ENCODE measurements at regions not wholly inside any gene's neighbourhood (a gene's known extent, or its start where the extent isn't known, plus 50 kb on each side); places are given as distances from the start of the nearest gene placed in this dataset.
A peak's percentile ranks its signal among the peaks of the same experiment; 100 is the strongest.

DNA sequence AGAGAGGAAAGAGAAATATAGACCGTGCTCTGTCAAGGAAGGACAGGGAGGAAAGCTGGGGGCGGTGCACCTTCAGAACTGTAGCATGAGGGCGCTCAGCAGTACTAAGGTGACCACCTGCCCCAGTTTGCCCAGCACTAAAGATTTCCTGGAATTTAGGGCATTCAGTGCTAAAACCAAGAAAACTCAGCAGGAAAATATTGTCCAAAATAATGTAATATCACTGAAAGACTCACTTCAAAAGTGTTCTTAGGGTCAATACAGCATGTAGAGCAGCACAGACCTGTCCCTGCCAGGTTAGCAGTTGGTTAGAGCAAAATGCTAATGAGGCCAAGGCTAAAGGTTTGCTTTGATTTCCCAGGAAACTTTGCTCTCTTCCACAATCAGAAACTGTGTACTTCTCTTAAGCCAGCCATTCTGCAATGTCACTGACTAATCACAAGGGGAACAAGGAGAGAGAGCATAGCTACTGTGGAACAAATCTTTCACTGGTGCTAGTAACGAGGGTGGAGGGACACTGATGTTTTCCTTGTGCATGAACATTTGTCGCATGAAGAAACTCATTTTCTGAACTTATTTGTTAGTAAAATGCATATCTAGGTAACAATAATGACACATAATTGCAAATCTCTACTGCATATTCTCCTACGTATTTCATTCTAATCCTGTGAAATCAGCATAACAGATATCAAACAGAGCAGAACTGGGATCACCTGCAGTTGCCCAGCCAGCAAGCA is 53.0 kb upstream of the GRAMD2B start:
- in situ Hi-C loops (cut with HindIII; ENCODE audit: low pct_unique_long_range_greater_than_20kb, low sequenced_read_pairs), result no loop called here
- peak; percentile 50 for DNase-seq (ENCODE audit: low read depth, low spot score)

DNA sequence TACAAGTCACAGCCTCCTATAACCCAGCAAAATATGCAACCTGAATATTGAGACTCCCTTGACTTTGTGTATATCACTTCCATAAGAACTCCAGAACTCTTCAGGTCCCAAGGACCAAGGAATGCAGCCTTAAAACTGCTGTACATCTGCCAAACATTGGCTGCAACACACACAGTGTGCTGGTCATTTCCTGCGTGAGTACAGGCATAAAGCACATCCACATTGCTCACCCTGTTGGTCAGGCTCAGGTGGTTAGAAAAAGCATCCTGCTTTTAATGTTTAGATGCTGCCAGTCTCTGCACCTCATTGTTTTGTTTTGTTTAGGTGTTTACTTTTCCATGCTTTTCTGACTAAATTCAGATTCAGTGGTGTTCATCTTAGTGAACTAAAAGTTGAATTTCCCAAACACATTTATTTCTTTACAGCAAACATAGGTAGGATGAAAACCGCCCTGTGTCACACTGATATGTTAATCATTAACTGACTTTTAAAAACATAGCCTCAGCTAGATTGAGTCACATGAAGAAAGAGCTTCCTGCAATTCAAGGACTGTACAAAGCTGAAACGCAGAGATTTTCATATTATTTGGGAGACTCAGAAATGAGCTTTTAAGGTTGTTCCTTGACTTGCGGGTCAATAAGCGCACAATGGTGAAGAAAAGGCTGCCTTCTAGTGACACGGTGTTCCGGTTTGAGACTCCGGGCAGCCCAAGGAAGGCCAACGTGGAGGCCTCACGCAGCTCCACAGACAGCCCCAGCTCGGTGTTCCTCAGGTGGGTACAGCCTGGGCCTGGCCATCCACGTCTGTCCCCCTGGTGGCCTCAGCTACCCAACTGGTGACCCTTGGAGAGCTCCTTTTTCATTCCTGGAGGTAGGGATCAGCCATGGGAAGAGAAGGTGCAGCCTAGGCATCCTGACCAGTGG is 52.2 kb upstream of the GRAMD2B start:
- no peak for DNase-seq (ENCODE audit: low read depth, low spot score)

DNA sequence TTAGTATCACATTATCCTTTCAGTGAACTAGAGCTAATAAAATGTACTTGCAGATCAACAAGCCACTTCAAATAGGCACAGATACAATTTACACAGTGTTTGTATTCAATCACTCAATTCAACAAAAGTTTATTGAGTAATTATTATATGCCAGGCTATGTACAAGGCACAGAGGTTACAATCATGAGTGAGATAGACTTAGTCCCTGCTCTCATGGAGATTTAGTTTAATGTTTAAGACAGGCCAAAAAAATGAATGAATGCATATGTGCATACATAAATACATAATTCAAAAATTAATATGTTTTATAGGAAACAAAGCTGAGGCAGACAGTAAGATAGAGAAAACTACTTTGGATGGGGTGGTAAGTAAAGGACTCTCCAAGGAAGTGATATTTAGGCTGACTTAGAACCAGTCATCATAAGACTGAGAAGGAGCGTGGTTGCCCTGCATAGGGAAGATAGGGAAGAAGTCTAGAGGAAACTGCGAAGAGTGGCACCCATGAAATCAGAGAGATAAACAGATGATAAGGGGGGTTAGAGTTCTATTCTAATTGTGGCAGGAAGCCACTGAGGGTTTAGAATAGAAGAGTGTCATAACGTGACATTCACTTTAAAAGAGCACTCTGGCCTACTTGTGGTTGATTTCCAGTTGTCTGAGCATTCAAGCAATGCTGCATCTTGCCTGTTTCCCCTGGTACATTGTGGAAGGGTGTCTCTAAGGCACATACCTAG is 49.7 kb upstream of the GRAMD2B start:
- DNase-seq (ENCODE audit: low read depth, low spot score), result no peak
- in situ Hi-C loops (cut with HindIII; ENCODE audit: low pct_unique_long_range_greater_than_20kb, low sequenced_read_pairs), result no loop called here

More for the DNA sequence above, 52.2 kb upstream of the GRAMD2B start:
- in situ Hi-C loops (cut with HindIII; ENCODE audit: low pct_unique_long_range_greater_than_20kb, low sequenced_read_pairs), result no loop called here

Small RNAs in the stretch of these regions (small RNA-seq; reads per million reads assigned to genes)
- gene HMGB1P22, result 0 reads per million in 2 experiments
- 0 reads per million in 2 experiments for gene RN7SKP117
